ENCODE measurements at regions not wholly inside any gene's neighbourhood (a gene's known extent, or its start where the extent isn't known, plus 50 kb on each side); places are given as distances from the start of the nearest gene placed in this dataset.

GRCh38 chr3:190739641-190740185, 122.8 kb downstream of the GMNC start:
- no peaks in the 10 kb centered on the region for H3K36me3 ChIP-seq (ENCODE audit: control insufficient read depth, insufficient read depth, low read length)
- no TSS peak for BruUV-seq (replicated peaks)
- intact Hi-C loops (cut with micrococcal nuclease; ENCODE audit: unreplicated experiment): no loop called here
- Mint-ChIP-seq H3K9me3 (ENCODE audit: unreplicated experiment) (no peaks in the 10 kb centered on the region), H3K36me3 (ENCODE audit: insufficient read depth, unreplicated experiment) (no peaks in the 10 kb centered on the region), H3K4me1 (ENCODE audit: low read depth, unreplicated experiment) (no peaks in the 10 kb centered on the region), H3K27ac (ENCODE audit: unreplicated experiment) (no peak overlapping the region), H3K4me3 (ENCODE audit: unreplicated experiment) (no peak overlapping the region), H3K27me3 (ENCODE audit: insufficient read depth, unreplicated experiment) (peaks cover 7% of the 10 kb centered on the region)
- no peak overlapping the region for H3K4me3 ChIP-seq (ENCODE audit: low read depth, low read length)
- no peak for DNase-seq
- no peaks in the 10 kb centered on the region for H3K9me3 ChIP-seq
- H3K27me3 ChIP-seq (replicated peaks; ENCODE audit: control insufficient read depth, insufficient read depth, low read length): no peaks in the 10 kb centered on the region
- TF ChIP-seq CTCF (IDR thresholded peaks at IDR 0.05; ENCODE audit: insufficient read depth in 1 of 2, low read depth in 1 of 2, low read length in 1 of 2, severe bottlenecking in 1 of 2, unreplicated experiment in 1 of 2): no peak
- H3K4me1 ChIP-seq: no peaks in the 10 kb centered on the region
- ChIA-PET POLR2A (no interaction called here), CTCF (no interaction called here)

GRCh38 chr3:190738636-190739155, 123.8 kb downstream of the GMNC start:
- POLR2A ChIA-PET: no interaction called here
- H3K9me3 ChIP-seq: no peaks in the 10 kb centered on the region
- no peak for TF ChIP-seq CTCF (IDR thresholded peaks at IDR 0.05; ENCODE audit: insufficient read depth in 1 of 2, low read depth in 1 of 2, low read length in 1 of 2, severe bottlenecking in 1 of 2, unreplicated experiment in 1 of 2)
- DNase-seq: no peak
- H3K4me3 Mint-ChIP-seq (ENCODE audit: unreplicated experiment): no peak overlapping the region
- no peaks in the 10 kb centered on the region for H3K4me1 ChIP-seq
- H3K27me3 Mint-ChIP-seq (ENCODE audit: insufficient read depth, unreplicated experiment): peaks cover 10% of the 10 kb centered on the region
- H3K36me3 ChIP-seq (ENCODE audit: control insufficient read depth, insufficient read depth, low read length): no peaks in the 10 kb centered on the region
- no peaks in the 10 kb centered on the region for H3K36me3 Mint-ChIP-seq (ENCODE audit: insufficient read depth, unreplicated experiment)
- no peaks in the 10 kb centered on the region for H3K9me3 Mint-ChIP-seq (ENCODE audit: unreplicated experiment)
- H3K4me1 Mint-ChIP-seq (ENCODE audit: low read depth, unreplicated experiment): no peaks in the 10 kb centered on the region
- no peak overlapping the region for H3K4me3 ChIP-seq (ENCODE audit: low read depth, low read length)
- CTCF ChIA-PET: interaction anchor here (0.6 kb wide), 1 partner anchor 38 kb away, joined by 3 read pairs; no protein-coding TSS in a partner anchor
- intact Hi-C loops (cut with micrococcal nuclease; ENCODE audit: unreplicated experiment): no loop called here
- no peak overlapping the region for H3K27ac Mint-ChIP-seq (ENCODE audit: unreplicated experiment)
- H3K27me3 ChIP-seq (replicated peaks; ENCODE audit: control insufficient read depth, insufficient read depth, low read length): no peaks in the 10 kb centered on the region
- BruUV-seq (replicated peaks): no TSS peak

GRCh38 chr3:190737446-190737845, 125.0 kb downstream of the GMNC start:
- H3K4me1 ChIP-seq: no peaks in the 10 kb centered on the region
- no peak for TF ChIP-seq CTCF (IDR thresholded peaks at IDR 0.05; ENCODE audit: insufficient read depth in 1 of 2, low read depth in 1 of 2, low read length in 1 of 2, severe bottlenecking in 1 of 2, unreplicated experiment in 1 of 2)
- ChIA-PET CTCF (interaction anchor here (0.6 kb wide), 1 partner anchor 294 kb away, joined by 3 read pairs; no protein-coding TSS in a partner anchor), POLR2A (no interaction called here)
- no peaks in the 10 kb centered on the region for H3K9me3 Mint-ChIP-seq (ENCODE audit: unreplicated experiment)
- H3K4me1 Mint-ChIP-seq (ENCODE audit: low read depth, unreplicated experiment): no peaks in the 10 kb centered on the region
- no peak overlapping the region for H3K27ac Mint-ChIP-seq (ENCODE audit: unreplicated experiment)
- no peak overlapping the region for H3K4me3 ChIP-seq (ENCODE audit: low read depth, low read length)
- H3K9me3 ChIP-seq: no peaks in the 10 kb centered on the region
- no peak overlapping the region for H3K4me3 Mint-ChIP-seq (ENCODE audit: unreplicated experiment)
- no peaks in the 10 kb centered on the region for H3K36me3 Mint-ChIP-seq (ENCODE audit: insufficient read depth, unreplicated experiment)
- no peaks in the 10 kb centered on the region for H3K36me3 ChIP-seq (ENCODE audit: control insufficient read depth, insufficient read depth, low read length)
- no peaks in the 10 kb centered on the region for H3K27me3 ChIP-seq (replicated peaks; ENCODE audit: control insufficient read depth, insufficient read depth, low read length)
- no peak for DNase-seq
- no TSS peak for BruUV-seq (replicated peaks)
- intact Hi-C loops (cut with micrococcal nuclease; ENCODE audit: unreplicated experiment): no loop called here
- H3K27me3 Mint-ChIP-seq (ENCODE audit: insufficient read depth, unreplicated experiment): peaks cover 10% of the 10 kb centered on the region

Measured in Caco-2 (cell line).